ENCODE measurements at regions not wholly inside any gene's neighbourhood (a gene's known extent, or its start where the extent isn't known, plus 50 kb on each side); places are given as distances from the start of the nearest gene placed in this dataset.

DNA sequence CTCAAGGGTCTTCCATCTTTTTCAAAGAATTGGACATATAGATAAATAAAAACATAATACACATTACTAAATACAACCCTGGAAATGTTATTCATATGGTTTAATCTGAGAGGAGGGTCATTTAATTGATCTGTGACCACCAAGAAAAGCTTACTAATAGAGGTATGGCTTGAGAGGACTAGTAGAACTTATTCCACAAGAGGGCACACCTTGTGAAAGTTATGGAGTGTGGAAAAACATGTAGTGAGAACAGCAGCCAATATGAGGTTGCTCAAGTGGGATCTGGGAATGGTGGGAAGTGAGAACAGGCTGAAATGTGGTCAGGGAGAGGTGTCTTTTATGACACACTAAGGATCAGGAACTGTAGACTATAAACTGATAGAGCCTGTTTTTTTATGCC, 973.5 kb upstream of the B3GALT2 start:
- DNase-seq (ENCODE audit: low read depth), result no peak

DNA sequence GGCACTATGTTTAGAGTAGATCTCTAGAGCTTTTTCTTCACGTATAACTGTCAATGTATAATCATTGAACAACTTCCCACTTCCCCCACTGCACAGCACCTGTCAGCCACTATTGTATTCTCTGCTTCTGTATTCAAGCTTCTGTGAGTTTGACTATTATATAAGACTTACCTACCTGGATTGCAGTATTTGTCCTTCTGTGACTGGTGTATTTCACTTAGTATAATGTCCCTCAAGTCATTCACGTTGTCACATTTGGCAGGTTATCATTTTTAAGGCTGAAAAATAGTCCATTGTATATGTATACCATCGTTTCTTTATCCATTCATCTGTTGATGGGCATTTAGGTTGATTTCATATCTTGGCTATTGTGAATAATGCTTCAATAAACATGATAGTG, 969.5 kb upstream of the B3GALT2 start:
- DNase-seq (ENCODE audit: low read depth), result no peak

DNA sequence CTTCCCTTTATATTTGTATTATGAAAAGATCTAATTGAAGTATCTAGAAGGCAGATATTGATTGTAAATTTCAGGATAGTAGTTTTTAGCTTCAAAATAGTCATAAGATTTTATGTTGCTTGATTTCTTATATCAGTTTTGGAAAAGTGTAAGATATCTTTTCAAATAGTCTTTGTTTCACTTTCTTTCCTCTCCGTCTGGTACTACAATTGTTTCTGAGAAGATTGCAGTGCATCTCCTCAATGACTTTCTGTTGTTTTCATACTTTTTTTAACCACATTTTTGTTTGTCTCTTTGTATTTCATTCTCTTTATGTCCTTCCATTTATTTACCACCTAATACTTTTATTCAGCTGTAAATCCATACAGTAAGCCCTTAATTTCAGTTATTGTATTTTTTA, 964.6 kb upstream of the B3GALT2 start:
- no peak for DNase-seq (ENCODE audit: low read depth)

DNA sequence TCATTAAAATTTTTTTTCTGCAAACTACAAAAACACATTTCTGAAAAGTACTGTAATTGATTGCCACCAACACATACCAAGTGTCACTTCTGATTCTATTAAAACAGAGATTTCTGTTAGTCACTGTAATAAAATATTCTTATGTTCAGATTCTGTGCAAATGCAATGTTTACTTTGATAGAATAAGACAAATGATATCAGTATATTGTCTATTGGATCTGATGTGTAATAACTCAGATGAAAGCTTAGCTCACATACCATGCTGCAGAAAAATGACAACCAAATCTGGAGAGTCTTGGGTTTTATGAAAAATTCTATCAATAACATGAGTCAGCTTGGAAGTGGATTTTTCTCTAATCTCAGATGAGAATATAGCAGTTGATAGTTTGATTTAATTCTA, 963.8 kb upstream of the B3GALT2 start:
- DNase-seq (ENCODE audit: low read depth), result no peak

GRCh38 chr1:194133152-194133551, 946.7 kb upstream of the B3GALT2 start:
- DNase-seq (ENCODE audit: low read depth), result no peak

- DNase-seq (ENCODE audit: low read depth), result no peak
Observed at GRCh38 chr1:194118086-194118485, 931.7 kb upstream of the B3GALT2 start.

DNA sequence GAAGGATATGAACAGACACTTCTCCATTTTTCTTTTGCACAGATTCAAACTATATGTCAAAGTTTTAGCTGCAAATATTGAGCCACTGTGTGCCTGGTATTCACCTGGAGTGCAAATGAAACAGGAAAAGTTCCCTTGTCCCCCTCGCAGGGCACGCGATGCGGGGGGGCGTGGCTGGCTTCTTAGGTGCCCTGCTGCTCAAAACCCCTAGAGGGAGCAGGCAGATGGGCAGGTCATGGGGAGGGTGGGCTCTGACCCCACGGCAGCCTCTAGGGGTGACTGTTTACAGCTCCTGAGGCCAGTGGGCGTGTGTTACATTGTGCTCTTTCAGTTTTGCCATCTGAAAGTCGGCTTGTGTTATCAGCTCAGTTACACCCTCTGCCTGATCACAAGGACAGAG, 931.2 kb upstream of the B3GALT2 start:
- no peak for DNase-seq (ENCODE audit: low read depth)

- DNase-seq (ENCODE audit: low read depth), result no peak
Observed at GRCh38 chr1:194114288-194114687, 927.9 kb upstream of the B3GALT2 start.

DNA sequence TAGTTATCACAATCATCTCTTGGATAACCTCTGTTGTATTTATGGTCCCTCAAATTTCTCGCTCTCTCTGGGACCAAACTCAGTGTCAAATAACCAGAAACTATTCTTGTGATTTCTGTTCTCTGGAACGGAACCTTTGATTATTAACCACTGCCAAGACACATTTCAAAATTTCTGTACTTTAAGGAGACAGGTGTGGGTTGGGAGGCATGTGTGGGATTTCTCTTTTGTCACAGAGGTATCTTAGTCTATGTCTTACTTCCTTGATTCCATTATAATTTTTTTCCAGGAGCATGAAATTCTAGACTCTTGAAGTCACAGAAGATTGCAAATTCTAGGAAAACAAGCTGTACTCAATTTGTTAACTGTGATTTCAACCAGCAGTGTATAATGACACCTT, 919.0 kb upstream of the B3GALT2 start:
- DNase-seq (ENCODE audit: low read depth), result no peak

DNA sequence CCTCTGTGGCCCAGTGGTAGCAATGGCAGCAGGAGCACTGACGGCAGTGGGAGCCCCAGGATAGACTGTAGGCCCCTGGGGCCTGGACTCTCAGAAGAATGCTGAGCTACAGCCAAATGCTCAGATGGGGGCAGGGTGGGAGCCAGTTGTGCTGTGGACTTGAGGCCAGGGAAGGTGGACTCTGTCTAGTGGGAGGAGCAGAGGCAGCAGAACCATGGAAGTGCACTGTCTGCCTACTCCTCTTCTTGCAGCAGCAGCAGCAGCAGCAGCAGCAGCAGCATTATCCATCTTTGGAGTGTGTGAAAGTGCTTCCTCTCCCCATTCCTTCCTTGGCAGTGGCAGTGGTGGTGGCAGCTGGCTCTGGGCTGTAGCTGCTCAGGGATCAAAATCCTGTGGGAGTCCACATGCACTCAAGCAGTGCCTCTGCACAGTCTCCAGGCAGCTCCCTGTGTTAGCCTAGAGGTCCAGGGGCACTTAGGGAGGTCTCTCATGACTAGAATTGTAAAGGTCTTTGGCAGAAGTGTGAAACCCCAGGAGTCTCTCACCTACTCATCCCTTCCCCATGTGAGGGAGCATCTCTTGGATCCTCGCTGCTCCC, 917.9 kb upstream of the B3GALT2 start:
- no peak for DNase-seq (ENCODE audit: low read depth)

DNA sequence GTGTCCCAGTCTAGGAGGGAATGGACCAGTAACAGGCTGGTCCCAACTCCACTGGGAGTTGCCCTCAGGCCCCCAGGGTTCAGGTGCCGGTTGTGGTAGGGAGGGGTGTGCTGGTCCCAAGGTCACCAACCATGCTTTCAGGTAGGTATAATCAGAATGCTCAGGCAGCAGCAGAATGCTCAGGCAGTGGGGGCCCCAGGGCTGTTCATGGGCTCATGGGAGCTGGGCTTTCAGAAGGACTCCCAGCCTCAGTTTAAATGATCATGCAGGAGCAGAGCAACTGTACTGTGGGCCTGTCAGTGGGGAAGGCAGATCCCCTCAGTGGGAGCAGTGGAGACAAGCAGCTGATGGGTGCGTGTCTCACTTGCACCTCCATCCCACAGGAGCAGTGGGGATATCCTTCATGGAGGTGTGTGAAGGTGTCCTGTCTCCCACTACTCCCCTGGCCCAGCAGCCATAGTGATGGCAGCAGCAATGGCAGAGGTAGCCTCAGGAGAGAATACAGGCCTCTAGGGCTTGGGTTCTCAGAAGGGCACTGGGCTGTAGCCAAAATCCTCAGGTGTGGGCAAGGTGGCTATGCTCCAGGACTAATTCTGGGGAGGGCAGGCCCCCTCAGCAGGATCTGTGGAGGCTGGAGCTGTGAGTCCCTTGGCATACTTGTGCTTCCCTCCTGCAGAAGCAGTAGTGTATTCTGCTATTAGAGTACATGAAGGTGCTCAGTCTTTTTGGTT, 917.3 kb upstream of the B3GALT2 start:
- no peak for DNase-seq (ENCODE audit: low read depth)

- DNase-seq (ENCODE audit: low read depth), result no peak
Observed at GRCh38 chr1:194103101-194103500, 916.7 kb upstream of the B3GALT2 start.

DNA sequence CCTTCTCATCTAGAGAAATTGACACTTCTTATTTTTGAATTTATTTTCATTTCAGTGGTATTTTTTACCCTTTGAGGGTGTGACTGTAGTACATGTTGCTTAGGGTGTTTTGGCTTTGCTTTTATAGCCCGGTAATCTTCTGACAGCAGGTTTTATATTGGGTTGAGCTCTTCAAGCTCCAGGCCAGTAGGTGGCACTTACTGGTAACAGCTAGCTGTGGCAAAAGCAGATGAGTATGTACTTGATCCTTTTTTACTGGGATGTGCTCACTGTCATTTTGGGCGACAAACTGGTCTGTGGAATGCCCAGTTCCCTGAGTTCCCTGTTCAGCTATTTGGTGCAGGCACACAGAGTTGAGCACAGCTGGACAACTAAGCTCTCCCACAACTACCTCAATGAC, 916.2 kb upstream of the B3GALT2 start:
- DNase-seq (ENCODE audit: low read depth), result no peak

DNA sequence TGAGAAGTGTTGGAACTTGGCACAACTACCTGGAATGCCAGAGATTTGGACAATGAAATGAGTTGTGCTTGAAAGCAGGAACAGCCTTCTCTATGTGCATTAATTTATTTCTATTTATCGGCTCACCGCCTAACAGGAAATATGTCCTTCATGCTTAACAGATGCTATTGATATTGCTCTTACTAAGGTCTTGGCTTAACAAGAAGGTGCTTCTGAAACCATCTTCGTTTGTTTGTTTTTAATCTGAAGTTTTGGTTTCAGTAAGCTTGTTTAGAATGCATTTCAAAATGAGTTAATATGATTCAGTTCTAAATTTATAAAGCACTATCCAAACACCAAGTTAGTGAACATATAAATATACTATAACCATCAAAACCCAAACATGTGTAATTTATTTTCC, 898.3 kb upstream of the B3GALT2 start:
- DNase-seq (ENCODE audit: low read depth), result no peak

DNA sequence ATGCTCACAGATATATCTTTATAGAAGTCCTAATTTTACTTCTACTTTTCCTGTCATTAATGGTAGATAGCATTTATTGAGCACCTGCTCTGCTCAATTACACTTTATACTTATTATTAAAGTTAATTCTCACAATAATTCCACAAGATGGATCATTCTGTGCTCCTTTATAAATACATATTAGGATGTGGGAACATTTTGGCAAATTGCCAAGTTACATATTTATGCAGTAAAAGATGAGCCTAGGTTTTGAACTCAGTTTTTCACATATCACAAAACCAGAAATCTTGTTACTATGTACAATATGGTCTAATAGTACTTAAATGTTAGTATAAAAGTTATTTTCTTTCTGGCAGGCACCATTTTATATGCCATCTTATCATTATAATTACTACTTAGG, 895.0 kb upstream of the B3GALT2 start:
- DNase-seq (ENCODE audit: low read depth), result no peak

- DNase-seq (ENCODE audit: low read depth), result no peak
Observed at GRCh38 chr1:194080826-194081225, 894.4 kb upstream of the B3GALT2 start.

GRCh38 chr1:194078765-194079164, 892.4 kb upstream of the B3GALT2 start:
- no peak for DNase-seq (ENCODE audit: low read depth)

- no peak for DNase-seq (ENCODE audit: low read depth)
Observed at GRCh38 chr1:194076646-194077045, 890.2 kb upstream of the B3GALT2 start.

- DNase-seq (ENCODE audit: low read depth), result no peak
Observed at GRCh38 chr1:194073833-194074232, 887.4 kb upstream of the B3GALT2 start.

DNA sequence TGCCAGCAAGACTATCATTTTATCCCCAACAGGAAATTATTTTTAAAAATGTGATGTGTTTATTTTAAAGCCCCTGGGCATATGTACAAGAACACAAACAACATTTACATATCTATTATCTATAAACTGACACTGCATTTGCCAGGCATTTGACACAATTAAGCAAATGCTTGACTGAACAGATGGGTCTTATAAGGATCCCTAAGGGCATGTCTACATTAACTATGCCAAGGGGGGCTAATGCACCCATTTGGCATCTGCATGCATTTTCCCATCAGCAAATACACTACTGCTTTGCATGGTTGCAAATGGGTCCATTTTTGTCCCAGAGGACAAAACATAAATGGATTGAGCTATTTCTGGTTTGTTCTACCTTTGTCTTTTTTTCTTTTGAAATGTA, 884.8 kb upstream of the B3GALT2 start:
- DNase-seq (ENCODE audit: low read depth), result no peak

- DNase-seq (ENCODE audit: low read depth), result no peak
Observed at GRCh38 chr1:194069831-194070218, 883.4 kb upstream of the B3GALT2 start.

GRCh38 chr1:194069168-194069830, 882.9 kb upstream of the B3GALT2 start:
- DNase-seq (ENCODE audit: low read depth), result no peak

- DNase-seq (ENCODE audit: low read depth), result no peak
Observed at GRCh38 chr1:194068446-194069167, 882.2 kb upstream of the B3GALT2 start.

All from activated T-cell treated with anti-CD3 and anti-CD28 coated beads for 1 hour (primary cell).